Astrocyte (in vitro differentiated cells and primary cell): ENCODE measurements at regions not wholly inside any gene's neighbourhood (a gene's known extent, or its start where the extent isn't known, plus 50 kb on each side); places are given as distances from the start of the nearest gene placed in this dataset.

Experiments used
- DNase-seq: peaks from one replicate; pipeline ENCODE4 v3.0.0-alpha.2; 2010; ENCODE audit warnings: low read depth
- FAIRE-seq: peaks from 2 replicates; lab custom pipeline; 2011; peaks lifted over from hg19 to GRCh38; lab: Jason Lieb, UNC
- H2AFZ ChIP-seq: 2 replicates; pipeline ENCODE4 v1.6.0; 2012; ENCODE audit warnings: low read depth, low read length, inconsistent platforms
- H3K27ac ChIP-seq: 2 replicates; pipeline ENCODE4 v1.5.1; 2011; ENCODE audit warnings: low read depth, low read length, inconsistent platforms
- H3K27me3 ChIP-seq: 2 replicates; pipeline ENCODE4 v1.6.0; 2011; ENCODE audit warnings: low read length, inconsistent platforms; ENCODE audit not compliant: insufficient read depth
- H3K36me3 ChIP-seq: 2 replicates; pipeline ENCODE4 v1.5.1; 2011; ENCODE audit warnings: low read length, inconsistent platforms; ENCODE audit not compliant: insufficient read depth
- H3K4me1 ChIP-seq: 2 replicates; pipeline ENCODE4 v1.5.1; 2011; ENCODE audit warnings: low read length, inconsistent platforms; ENCODE audit not compliant: insufficient read depth
- H3K4me2 ChIP-seq: 2 replicates; pipeline ENCODE4 v1.6.0; 2012; ENCODE audit warnings: low read length, inconsistent platforms
- H3K4me3 ChIP-seq: 2 replicates; pipeline ENCODE4 v1.5.1; 2011; ENCODE audit warnings: low read depth, mild to moderate bottlenecking, low read length, inconsistent platforms; ENCODE audit not compliant: insufficient read depth
- H3K79me2 ChIP-seq: 2 replicates; pipeline ENCODE4 v1.6.0; 2012; ENCODE audit warnings: mild to moderate bottlenecking, low read length, inconsistent platforms; ENCODE audit not compliant: insufficient read depth
- H3K9ac ChIP-seq: 2 replicates; pipeline ENCODE4 v1.6.0; 2012; ENCODE audit warnings: mild to moderate bottlenecking, low read length, inconsistent platforms
- H3K9me3 ChIP-seq: 2 replicates; pipeline ENCODE4 v1.5.1; 2012; ENCODE audit warnings: low read depth, mild to moderate bottlenecking, low read length, inconsistent platforms; ENCODE audit not compliant: insufficient read depth
- H4K20me1 ChIP-seq: 2 replicates; pipeline ENCODE4 v1.6.0; 2012; ENCODE audit warnings: low read length, inconsistent platforms; ENCODE audit not compliant: insufficient read depth
- H3K27ac Mint-ChIP-seq: one replicate; pipeline ENCODE4 v1.8.0; 2021; ENCODE audit warnings: mild to moderate bottlenecking, mixed read lengths; ENCODE audit not compliant: unreplicated experiment
- H3K27me3 Mint-ChIP-seq: one replicate; pipeline ENCODE4 v1.8.0; 2021; ENCODE audit warnings: low read depth, mixed read lengths; ENCODE audit not compliant: unreplicated experiment
- H3K36me3 Mint-ChIP-seq: one replicate; pipeline ENCODE4 v1.8.0; 2021; ENCODE audit warnings: low read depth, mixed read lengths; ENCODE audit not compliant: unreplicated experiment
- H3K4me1 Mint-ChIP-seq: one replicate; pipeline ENCODE4 v1.8.0; 2021; ENCODE audit warnings: low read depth, mixed read lengths; ENCODE audit not compliant: unreplicated experiment
- H3K4me3 Mint-ChIP-seq: one replicate; pipeline ENCODE4 v1.8.0; 2021; ENCODE audit warnings: mild to moderate bottlenecking, moderate library complexity, mixed read lengths; ENCODE audit not compliant: unreplicated experiment
- H3K9me3 Mint-ChIP-seq: one replicate; pipeline ENCODE4 v1.8.0; 2021; ENCODE audit warnings: mild to moderate bottlenecking, mixed read lengths; ENCODE audit not compliant: unreplicated experiment
- CTCF ChIP-seq: IDR thresholded peaks from 2 replicates; pipeline ENCODE4 v1.5.1; 2011; ENCODE audit warnings: low read depth, mild to moderate bottlenecking, inconsistent platforms, low read length, moderate library complexity; ENCODE audit not compliant: insufficient read depth
- EZH2 ChIP-seq: IDR thresholded peaks from 2 replicates; pipeline ENCODE4 v1.6.1; 2012; ENCODE audit warnings: mild to moderate bottlenecking, low read length, inconsistent platforms; ENCODE audit not compliant: insufficient read depth

GRCh38 chr1:212500983-212501382, 68.3 kb downstream of the NENF start:
- Histone ChIP-seq H3K4me1 (peaks cover 9% of the 10 kb centered on the region), H4K20me1 (no peaks in the 10 kb centered on the region), H3K4me3 (no peak overlapping the region), H3K79me2 (no peaks in the 10 kb centered on the region), H3K9ac (no peak overlapping the region), H3K36me3 (no peaks in the 10 kb centered on the region), H2AFZ (no peak overlapping the region), H3K27ac (no peak overlapping the region), H3K4me2 (no peak overlapping the region), H3K9me3 (no peaks in the 10 kb centered on the region), H3K27me3 (no peaks in the 10 kb centered on the region)
- peaks cover 14% of the 10 kb centered on the region for H3K27me3 Mint-ChIP-seq
- H3K9me3 Mint-ChIP-seq = peaks cover 9% of the 10 kb centered on the region
- no peak overlapping the region for H3K27ac Mint-ChIP-seq
- no peak for FAIRE-seq
- no peak for DNase-seq
- no peaks in the 10 kb centered on the region for H3K36me3 Mint-ChIP-seq
- H3K4me3 Mint-ChIP-seq = no peak overlapping the region
- TF ChIP-seq CTCF = no peak
- no peak for TF ChIP-seq EZH2
- peaks cover 11% of the 10 kb centered on the region for H3K4me1 Mint-ChIP-seq

- H3K27ac Mint-ChIP-seq = no peak overlapping the region
- peaks cover under 1% of the 10 kb centered on the region for H3K4me1 ChIP-seq
- no peak overlapping the region for H3K9ac ChIP-seq
- H3K9me3 ChIP-seq = no peaks in the 10 kb centered on the region
- no peaks in the 10 kb centered on the region for H3K36me3 Mint-ChIP-seq
- H4K20me1 ChIP-seq = no peaks in the 10 kb centered on the region
- no peak overlapping the region for H3K4me3 ChIP-seq
- TF ChIP-seq CTCF = no peak
- H3K36me3 ChIP-seq = no peaks in the 10 kb centered on the region
- no peak overlapping the region for H2AFZ ChIP-seq
- H3K27ac ChIP-seq = no peak overlapping the region
- DNase-seq = no peak
- H3K4me2 ChIP-seq = no peak overlapping the region
- peaks cover 9% of the 10 kb centered on the region for H3K9me3 Mint-ChIP-seq
- H3K4me1 Mint-ChIP-seq = peaks cover 6% of the 10 kb centered on the region
- H3K27me3 Mint-ChIP-seq = peaks cover 4% of the 10 kb centered on the region
- H3K4me3 Mint-ChIP-seq = no peak overlapping the region
- FAIRE-seq = no peak
- no peaks in the 10 kb centered on the region for H3K79me2 ChIP-seq
- H3K27me3 ChIP-seq = peaks cover 2% of the 10 kb centered on the region
Observed at GRCh38 chr1:212503714-212504113, 71.0 kb downstream of the NENF start.

- peaks cover 2% of the 10 kb centered on the region for H3K27me3 ChIP-seq
- no peak overlapping the region for H2AFZ ChIP-seq
- no peaks in the 10 kb centered on the region for H3K9me3 ChIP-seq
- H3K36me3 ChIP-seq = no peaks in the 10 kb centered on the region
- DNase-seq = no peak
- H3K4me3 ChIP-seq = no peak overlapping the region
- no peaks in the 10 kb centered on the region for H3K4me1 ChIP-seq
- no peak overlapping the region for H3K4me2 ChIP-seq
- no peak for FAIRE-seq
- no peaks in the 10 kb centered on the region for H3K79me2 ChIP-seq
- TF ChIP-seq EZH2 (no peak), CTCF (no peak)
- no peak overlapping the region for H3K9ac ChIP-seq
- Mint-ChIP-seq H3K27ac (no peak overlapping the region), H3K36me3 (no peaks in the 10 kb centered on the region), H3K4me1 (peaks cover 4% of the 10 kb centered on the region), H3K9me3 (peaks cover 10% of the 10 kb centered on the region), H3K4me3 (no peak overlapping the region), H3K27me3 (peaks cover 4% of the 10 kb centered on the region)
- no peaks in the 10 kb centered on the region for H4K20me1 ChIP-seq
- no peak overlapping the region for H3K27ac ChIP-seq
Observed at GRCh38 chr1:212504171-212504803, 71.6 kb downstream of the NENF start.
